Fibroblast of lung (primary cell): ENCODE measurements at regions not wholly inside any gene's neighbourhood (a gene's known extent, or its start where the extent isn't known, plus 50 kb on each side); places are given as distances from the start of the nearest gene placed in this dataset.

Experiments
- CTCF ChIP-seq, 2 donors: IDR thresholded peaks in 1 of 2; conservative IDR thresholded peaks in 1 of 2; 1 replicate in 1 of 2; 2 replicates in 1 of 2; pipeline ENCODE4 v1.5.1; 2011 to 2012; ENCODE audit warnings: low read length in 2 of 2, control low read depth in 1 of 2, inconsistent platforms in 1 of 2, low read depth in 1 of 2, mild to moderate bottlenecking in 1 of 2
- EZH2 ChIP-seq: IDR thresholded peaks from 2 replicates; pipeline ENCODE4 v1.5.1; 2012; ENCODE audit warnings: low read length, control low read depth, mild to moderate bottlenecking; ENCODE audit errors: missing control alignments

DNA sequence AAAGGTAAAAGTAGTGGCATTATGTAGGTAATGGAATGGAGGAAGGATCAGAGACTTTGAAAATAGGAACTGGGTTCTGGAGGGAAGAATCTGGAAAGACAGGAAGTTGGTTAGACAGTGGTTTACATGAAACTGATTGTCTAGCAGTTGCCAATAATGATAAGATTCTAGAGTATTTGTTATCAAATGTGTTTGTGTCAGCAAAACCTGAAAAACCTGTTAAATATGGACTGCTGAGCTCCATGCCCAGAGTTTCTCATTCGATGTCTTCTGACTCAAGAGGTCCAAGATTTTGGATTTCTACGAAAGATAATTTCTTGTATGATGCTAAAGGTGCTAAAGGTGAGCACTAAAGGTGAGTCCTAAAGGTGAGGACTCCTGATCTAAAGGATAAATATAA lies 515.0 kb upstream of the TUSC1 start:
- TF ChIP-seq CTCF (conservative IDR thresholded peaks at IDR 0.05 in 1 of 2, IDR thresholded peaks at IDR 0.05 in 1 of 2; ENCODE audit: low read depth in 1 of 2, low read length in 2 of 2) (no peak), EZH2 (no peak)
